HG02763 (cell line): ENCODE measurements at regions not wholly inside any gene's neighbourhood (a gene's known extent, or its start where the extent isn't known, plus 50 kb on each side); places are given as distances from the start of the nearest gene placed in this dataset.

ENCODE experiments used
- ATAC-seq: cut with Tn5 transposase; IDR thresholded peaks from one replicate; pipeline ENCODE4 v1.9.1; 2021; ENCODE audit warnings: mild to moderate bottlenecking, moderate library complexity; ENCODE audit not compliant: unreplicated experiment

- no peak for ATAC-seq
Measured at GRCh38 chr6:20312606-20313005, 89.1 kb upstream of the E2F3 start.

- ATAC-seq = no peak
Measured at GRCh38 chr6:20313051-20313450, 88.6 kb upstream of the E2F3 start.

DNA sequence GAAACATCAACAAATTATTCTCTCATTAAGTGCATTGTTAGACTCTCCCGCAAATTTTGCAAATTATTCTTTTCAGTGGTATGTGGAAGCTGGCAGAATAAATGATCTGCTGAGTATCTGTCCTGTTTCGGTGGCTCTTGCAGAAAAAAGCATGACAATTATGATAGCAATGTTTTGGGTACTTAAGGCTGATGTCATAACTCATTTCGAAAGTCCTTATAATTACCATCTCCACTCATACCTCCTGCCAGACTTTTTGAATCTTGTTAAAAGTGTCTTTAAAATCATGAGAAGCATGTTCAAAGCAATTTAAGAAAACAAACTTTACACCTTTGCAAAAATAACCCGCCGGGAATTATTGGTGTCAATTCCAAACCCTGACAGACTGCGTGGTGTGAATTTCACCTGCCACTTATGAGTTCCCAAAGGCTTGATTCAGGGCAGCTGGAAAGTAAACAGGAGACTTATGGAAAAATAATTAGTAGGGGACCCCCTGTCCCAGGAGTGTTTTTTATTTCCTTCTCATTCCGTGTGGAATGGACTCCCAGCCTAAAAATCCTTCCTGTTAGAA lies 87.6 kb upstream of the E2F3 start:
- no peak for ATAC-seq

DNA sequence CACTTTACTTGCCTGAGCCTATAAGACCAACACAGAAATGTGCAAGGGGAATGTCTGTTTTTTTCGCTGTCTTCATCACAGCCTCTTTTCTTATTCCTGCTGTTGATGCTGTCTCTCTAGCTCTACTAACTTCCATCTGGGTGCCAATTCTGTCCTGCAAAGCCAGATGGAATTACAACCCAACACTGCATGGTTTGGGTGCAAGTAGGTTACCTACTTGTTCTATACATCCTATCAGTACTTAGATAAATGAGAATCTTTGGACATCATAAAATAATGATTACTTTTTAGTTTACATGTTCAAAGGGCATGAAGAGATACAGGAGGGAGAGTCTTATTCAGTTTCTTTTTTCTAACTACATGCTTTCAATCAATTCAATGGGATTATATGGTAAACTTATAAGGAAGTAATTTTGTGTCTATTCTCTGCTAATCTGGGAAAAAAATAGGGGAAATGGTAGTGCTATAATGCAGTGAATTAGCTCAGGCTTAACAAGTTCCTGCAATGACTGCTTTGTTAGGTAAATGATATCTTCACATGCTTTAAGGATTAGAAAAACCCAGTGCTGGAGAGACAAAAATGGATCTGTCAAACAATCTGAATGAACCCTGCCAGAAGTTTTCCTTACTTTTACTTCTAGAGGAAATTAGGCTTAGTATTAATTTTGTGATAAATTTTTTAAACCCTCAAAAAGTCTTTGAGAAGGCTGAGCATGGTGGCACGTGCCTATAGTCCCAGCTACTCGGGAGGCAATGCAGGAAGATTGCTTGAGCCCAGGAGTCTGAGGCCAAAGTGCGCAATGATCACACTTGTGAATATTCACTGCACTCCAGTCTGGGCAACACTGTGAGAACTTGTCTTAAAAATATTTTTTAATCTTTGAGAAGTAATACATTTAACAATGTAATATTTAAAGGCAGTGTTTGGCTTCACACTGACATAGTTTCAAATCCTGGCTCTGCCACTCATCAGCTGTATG lies 86.5 kb upstream of the E2F3 start:
- no peak for ATAC-seq

GRCh38 chr6:20317430-20317829 lies 84.2 kb upstream of the E2F3 start:
- no peak for ATAC-seq

DNA sequence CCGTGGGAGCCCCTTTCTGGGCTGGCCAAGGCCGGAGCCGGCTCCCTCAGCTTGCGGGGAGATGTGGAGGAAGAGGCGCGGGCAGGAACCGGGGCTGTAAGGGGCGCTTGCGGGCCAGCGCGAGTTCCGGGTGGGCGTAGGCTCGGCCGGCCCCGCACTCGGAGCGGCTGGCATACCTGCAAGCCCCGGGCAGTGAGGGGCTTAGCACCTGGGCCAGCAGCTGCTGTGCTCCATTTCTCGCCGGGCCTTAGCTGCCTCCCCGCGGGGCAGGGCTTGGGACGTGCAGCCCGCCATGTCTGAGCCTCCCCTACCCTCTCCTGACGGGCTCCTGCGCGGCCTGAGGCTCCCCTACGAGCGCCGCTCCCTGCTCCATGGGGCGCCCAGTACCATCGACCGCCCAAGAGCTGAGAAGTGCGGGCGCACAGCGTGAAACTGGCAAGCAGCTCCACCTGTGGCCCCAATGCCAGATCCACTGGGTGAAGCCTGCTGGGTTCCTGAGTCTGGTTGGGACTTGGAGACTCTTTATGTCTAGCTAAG lies 82.8 kb upstream of the E2F3 start:
- ATAC-seq = no peak

DNA sequence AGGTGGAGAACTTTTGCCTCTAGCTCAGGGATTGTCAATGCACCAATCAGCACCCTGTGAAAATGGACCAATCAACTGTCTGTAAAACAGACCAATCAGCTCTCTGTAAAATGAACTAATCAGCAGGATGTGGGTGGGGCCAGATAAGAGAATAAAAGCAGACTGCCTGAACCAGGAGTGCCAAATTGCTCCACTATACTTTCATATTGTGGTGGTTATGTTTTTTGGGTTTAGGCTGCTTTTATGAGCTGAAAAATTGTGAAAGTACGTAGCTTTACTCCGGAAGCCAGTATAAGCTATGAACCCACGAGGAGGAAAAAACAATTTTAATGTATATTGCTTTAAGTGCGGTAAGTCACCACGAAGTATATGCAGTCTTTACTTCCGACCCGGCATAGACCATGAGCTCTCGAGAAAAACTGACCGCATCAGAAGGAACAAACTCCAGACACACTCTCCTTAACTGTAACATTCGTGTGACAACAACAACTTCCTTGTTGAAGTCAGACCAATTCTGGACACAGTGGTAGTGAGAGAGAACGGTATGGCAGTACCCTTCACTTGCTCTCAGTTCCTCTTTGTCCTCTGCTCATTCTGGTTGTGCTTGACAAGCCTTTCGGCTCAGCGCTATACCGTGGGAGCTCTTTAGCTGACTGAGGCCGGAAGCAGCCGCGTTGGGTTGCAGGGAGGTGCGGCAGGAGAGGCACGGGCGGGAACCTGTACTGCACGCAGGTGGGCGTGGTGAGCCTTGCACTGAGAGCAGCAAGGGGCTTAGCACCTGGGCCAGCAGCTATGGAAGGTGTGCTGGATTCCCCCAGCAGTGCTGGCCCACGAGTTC lies 81.9 kb upstream of the E2F3 start:
- ATAC-seq = peak; percentile 98

DNA sequence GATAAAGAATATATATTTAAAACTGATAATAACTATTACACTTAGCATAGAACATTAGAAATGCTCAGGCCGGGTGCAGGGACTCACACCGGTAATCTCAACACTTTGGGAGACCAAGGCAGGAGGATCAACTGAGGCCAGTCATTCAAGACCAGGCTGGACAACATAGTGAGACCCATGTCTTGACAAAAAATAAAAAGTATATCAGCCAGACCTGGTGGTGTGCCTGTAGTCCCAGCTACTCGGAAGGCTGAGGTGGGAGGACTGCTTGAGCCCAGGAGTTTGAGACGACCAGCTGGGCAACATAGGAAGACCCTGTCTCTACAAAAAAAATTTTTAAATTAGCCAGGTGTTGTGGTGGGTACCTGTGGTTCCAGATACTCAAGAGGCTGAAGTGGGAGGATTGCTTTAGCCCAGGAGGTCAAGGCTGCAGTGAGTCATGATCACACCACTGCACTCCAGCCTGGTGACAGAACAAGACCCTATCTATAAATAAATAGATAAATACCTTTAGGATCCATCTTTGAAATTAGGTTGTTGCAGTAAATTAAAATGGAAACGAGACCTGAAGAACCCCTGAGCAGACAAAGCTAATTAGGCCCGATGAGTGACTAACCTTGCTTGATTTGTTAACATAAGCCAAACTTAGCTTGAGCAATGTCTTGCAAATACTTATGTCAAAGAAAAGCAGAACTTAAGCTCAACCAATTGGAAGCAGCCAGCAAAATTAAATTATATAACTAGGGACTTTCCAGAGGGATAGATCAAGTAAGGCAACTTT lies 75.8 kb upstream of the E2F3 start:
- no peak for ATAC-seq

DNA sequence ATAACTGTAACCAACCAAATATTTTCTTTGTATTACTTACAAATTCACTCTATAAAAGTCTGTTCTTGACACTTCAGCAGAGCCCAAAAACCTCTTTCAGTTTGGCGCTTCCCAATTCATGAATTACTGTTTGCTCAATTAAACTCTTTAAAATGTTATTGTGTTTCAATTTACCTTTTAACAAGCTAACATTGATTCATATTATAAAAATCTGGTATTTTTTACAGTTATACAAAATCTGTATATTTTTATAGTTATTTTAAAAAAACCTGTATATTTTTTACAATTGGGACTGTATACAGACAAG lies 75.3 kb upstream of the E2F3 start:
- no peak for ATAC-seq

- ATAC-seq = no peak
Measured at GRCh38 chr6:20327141-20327540, 74.5 kb upstream of the E2F3 start.

DNA sequence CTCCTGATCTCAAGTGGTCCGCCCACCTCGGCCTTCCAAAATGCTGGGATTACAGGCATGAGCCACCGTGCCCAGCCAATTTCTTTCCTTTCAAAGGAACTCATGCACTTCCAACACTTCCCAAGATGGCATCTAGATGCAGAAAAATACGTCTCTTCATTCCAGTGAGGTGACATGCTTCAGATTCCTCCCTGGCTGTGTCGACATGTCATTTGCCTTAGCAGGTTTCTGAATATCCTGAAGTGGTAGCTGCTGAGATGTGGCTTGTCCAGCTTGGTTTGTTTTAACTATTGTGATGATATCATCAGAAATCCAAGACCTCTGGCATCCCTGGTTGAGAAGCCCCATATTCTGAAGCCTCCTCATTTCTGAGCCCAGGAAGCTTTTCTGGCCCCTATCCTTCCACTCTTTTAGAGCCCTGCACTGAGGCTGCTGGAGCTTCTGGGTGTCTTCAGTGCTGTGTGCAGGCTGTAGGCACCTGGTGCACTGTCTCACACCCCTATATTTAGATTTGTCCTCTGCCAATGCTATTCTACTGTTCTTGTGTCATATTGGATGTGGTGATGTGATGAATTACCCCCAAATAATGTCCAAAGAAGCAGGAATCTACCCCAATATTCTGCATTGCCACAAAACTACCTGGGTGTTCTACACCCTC lies 73.3 kb upstream of the E2F3 start:
- no peak for ATAC-seq

DNA sequence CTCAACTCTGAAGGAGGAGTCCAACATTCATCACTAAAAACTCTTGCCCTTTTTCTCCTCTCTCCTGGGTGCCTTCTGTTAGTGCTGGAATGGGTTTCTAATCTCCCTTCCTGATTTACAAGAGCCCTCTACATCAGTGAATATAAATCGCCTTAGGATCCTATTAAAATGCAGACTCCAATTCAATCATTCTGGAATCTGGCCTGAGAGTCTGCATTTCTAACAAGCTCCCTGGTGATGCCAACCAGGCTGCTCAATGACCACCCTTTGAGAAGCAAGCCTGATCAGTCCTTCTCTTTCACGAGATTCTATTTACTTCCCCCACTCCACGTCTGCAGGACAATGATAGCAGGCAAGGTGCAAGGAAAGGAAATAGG lies 72.8 kb upstream of the E2F3 start:
- no peak for ATAC-seq

DNA sequence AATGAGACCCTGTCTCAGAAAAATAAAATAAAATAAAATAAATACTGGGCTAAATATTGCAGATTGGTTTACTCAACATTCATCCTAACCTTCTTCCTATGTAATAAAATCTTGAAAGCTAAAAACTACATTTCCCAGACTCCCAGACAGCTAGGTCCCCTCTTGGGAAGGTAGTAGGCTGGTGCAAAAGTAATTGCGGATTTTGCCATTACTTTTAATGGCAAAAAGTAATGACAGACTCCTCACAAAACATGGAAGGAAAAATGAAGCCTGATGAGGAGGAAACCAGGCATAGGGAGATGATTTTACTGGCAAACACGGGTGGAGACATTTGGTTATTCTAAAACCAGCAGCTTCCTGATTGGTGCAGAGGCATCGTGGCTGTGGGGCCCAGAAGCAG lies 70.6 kb upstream of the E2F3 start:
- no peak for ATAC-seq

- ATAC-seq = no peak
Measured at GRCh38 chr6:20331625-20332024, 70.1 kb upstream of the E2F3 start.

DNA sequence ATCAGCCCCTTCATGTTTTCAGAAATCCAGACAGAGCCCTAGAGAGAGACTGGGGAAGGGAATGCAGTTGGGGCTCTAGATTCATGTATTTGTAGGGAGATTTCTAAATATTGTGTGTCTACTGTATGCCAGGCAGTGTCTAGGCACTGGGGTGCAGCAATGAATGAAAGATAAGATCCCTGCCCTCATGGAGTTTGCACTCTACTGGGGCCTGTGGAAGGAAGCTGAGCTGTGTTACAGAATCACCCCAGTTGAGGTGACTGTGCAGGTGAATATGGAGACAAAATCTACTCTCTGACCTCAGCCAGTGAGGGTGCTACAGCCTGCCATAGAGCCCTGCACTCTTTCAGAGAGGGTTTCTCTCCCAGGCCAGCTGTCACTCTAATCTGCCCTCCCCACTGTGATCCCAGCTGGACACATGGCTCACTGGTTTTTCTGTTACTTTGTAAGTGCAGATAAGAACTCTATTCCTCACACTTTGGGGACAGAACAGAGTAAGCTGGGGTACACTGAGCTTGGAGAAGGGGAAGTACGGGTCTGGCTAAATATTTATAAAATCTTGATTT lies 69.2 kb upstream of the E2F3 start:
- ATAC-seq = no peak

GRCh38 chr6:20333721-20334269 lies 67.9 kb upstream of the E2F3 start:
- ATAC-seq = no peak

DNA sequence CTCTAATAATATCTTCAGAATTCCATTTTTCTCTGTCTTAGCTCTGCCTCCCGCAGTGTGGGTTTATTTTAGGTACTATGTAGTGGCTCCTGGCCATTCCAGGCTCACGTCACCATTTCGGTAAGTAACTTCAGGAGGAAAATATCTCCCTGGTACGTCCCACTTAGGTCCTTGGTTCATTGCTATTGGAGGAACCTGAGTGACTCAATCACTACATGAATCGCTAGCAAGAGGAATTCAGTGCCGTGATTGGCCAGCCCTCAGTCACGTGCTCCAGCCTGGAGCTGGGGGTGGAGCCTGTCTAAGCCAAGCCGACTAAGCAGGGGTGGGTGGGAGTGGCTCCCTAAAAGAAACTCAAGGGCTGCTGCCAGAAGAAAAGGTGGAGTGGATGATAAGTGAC lies 67.3 kb upstream of the E2F3 start:
- ATAC-seq = no peak

DNA sequence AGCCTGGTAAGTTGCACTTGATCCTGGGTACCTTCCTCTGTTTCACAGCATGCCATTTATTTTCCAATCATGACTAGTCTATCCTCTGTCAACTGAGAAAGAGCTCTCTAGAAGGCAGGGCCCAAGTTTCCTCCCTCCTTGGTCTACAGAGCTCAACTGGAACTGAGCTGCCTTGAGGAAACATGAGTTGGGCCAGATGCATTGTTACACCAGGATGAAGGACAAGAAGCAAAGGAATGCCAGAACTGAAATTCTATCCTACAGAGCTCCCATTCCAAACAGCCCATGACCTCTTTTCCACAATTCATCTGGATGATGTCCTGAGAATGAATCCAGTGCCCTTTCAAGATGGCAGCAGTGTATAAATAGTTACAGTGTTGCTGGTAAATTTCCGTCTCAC lies 66.7 kb upstream of the E2F3 start:
- no peak for ATAC-seq

GRCh38 chr6:20335872-20336271 lies 65.8 kb upstream of the E2F3 start:
- ATAC-seq = no peak

GRCh38 chr6:20338156-20338555 lies 63.5 kb upstream of the E2F3 start:
- ATAC-seq = no peak
